Thyroid gland (tissue), 4 donors: ENCODE measurements at regions not wholly inside any gene's neighbourhood (a gene's known extent, or its start where the extent isn't known, plus 50 kb on each side); places are given as distances from the start of the nearest gene placed in this dataset. TPM values are rescaled to one million over a fixed set of nuclear protein-coding genes. Genes with fewer than 3 reads are reported as not detected.

Experiments used
- DNase-seq, 2 donors: peaks; one replicate each; pipeline ENCODE4 v3.0.0-alpha.2; 2019
- H3K27ac ChIP-seq, 3 donors: fragments of 200-600 bp; sonication (generic); 1 replicate in 2 of 3; 2 replicates in 1 of 3; pipeline ENCODE4 v1.5.1; 2016 to 2019; ENCODE audit warnings: mild to moderate bottlenecking in 1 of 3, moderate library complexity in 1 of 3
- H3K27me3 ChIP-seq: fragments of 200-600 bp; sonication (generic); one replicate; pipeline ENCODE4 v1.5.1; 2019
- H3K36me3 ChIP-seq, 2 donors: fragments of 200-600 bp; sonication (generic); one replicate each; pipeline ENCODE4 v1.5.1; 2016 to 2019
- H3K4me1 ChIP-seq, 2 donors: fragments of 200-600 bp; sonication (generic); one replicate each; pipeline ENCODE4 v1.5.1; 2017 to 2019
- H3K4me3 ChIP-seq, 3 donors: fragments of 200-600 bp; sonication (generic); replicated peaks in 1 of 3; 1 replicate in 2 of 3; 2 replicates in 1 of 3; pipeline ENCODE4 v1.5.1; 2016; ENCODE audit warnings: mild to moderate bottlenecking in 1 of 3
- H3K9me3 ChIP-seq: fragments of 200-600 bp; sonication (generic); one replicate; pipeline ENCODE4 v1.5.1; 2017
- POLR2A ChIP-seq, 2 donors: fragments of 450-650 bp; IDR thresholded peaks; one replicate each; pipeline ENCODE4 v1.6.1; 2017; ENCODE audit warnings: antibody characterized with exemption in 2 of 2, mild to moderate bottlenecking in 2 of 2, moderate library complexity in 1 of 2
- intact Hi-C: fragments of 100-400 bp; cut with DNase I; formaldehyde crosslinking; loops from one replicate; pipeline ENCODE4 v1.15.1; 2023
- small RNA-seq: library from RNA; depleted of rRNA; stranded (forward); fragments of <200 nt; gene quantifications from one replicate; pipeline ENCODE3, GENCODE V24; 2016
- TF ChIP-seq, protein P1 (sequence below), 6 experiments: fragments of 200-600 bp in 3 of 6; fragments of 450-650 bp in 3 of 6; sonication (generic) in 3 of 6; IDR thresholded peaks; one replicate each; pipeline ENCODE4 v1.5.1; 2016 to 2019; ENCODE audit warnings: antibody characterized with exemption in 6 of 6, mild to moderate bottlenecking in 2 of 6, inconsistent platforms in 1 of 6, moderate library complexity in 1 of 6

DNA sequence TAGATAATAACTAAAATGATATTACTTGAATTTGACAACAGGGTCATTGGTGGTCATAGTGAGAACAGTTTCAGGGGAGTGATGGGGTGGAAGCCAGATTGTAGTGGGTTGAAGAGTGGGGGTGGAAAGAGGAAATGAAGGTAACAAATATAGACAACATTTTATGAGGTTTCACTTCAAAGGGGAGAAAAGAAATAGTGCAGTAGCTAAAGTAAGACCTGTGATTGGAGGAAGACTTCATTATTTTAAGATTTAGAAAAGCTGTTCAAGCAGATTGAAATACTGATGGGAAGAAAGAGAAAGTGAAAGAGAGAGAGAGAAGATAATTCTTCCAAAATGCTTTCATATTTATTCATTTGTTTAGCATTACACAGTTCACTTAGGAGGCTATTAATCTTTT, 52.0 kb upstream of the KCNA3 start:
- intact Hi-C loops = no loop called here

More for the DNA sequence above, 52.0 kb upstream of the KCNA3 start:
- H3K4me1 ChIP-seq = no peaks in the 10 kb centered on the region
- H3K36me3 ChIP-seq = no peaks in the 10 kb centered on the region
- no peak for DNase-seq
- H3K27ac ChIP-seq = no peak overlapping the region
- H3K9me3 ChIP-seq = no peaks in the 10 kb centered on the region
- no peak for TF ChIP-seq POLR2A (IDR thresholded peaks at IDR 0.05)
- TF ChIP-seq, protein P1, sequence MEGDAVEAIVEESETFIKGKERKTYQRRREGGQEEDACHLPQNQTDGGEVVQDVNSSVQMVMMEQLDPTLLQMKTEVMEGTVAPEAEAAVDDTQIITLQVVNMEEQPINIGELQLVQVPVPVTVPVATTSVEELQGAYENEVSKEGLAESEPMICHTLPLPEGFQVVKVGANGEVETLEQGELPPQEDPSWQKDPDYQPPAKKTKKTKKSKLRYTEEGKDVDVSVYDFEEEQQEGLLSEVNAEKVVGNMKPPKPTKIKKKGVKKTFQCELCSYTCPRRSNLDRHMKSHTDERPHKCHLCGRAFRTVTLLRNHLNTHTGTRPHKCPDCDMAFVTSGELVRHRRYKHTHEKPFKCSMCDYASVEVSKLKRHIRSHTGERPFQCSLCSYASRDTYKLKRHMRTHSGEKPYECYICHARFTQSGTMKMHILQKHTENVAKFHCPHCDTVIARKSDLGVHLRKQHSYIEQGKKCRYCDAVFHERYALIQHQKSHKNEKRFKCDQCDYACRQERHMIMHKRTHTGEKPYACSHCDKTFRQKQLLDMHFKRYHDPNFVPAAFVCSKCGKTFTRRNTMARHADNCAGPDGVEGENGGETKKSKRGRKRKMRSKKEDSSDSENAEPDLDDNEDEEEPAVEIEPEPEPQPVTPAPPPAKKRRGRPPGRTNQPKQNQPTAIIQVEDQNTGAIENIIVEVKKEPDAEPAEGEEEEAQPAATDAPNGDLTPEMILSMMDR (IDR thresholded peaks at IDR 0.05) = no peak
- no peaks in the 10 kb centered on the region for H3K27me3 ChIP-seq
- H3K4me3 ChIP-seq = no peak overlapping the region

Small RNA genes lying in the stretch of these regions (small RNA-seq; reads per million reads assigned to genes)
- not detected for gene RF00019
